IMR-90 (cell line): ENCODE measurements at regions not wholly inside any gene's neighbourhood (a gene's known extent, or its start where the extent isn't known, plus 50 kb on each side); places are given as distances from the start of the nearest gene placed in this dataset.
"Not testable (repeated sequence)": the region's sequence is repeated elsewhere in the genome, so short reads cannot be mapped to it uniquely, and the experiment has no call there.

ENCODE experiments used
- ATAC-seq: fragments of 200-7000 bp; cut with Tn5 transposase; 2 replicates; pipeline ENCODE4 v1.9.1; 2020; ENCODE audit warnings: low read depth, mild to moderate bottlenecking, moderate library complexity
- BruUV-seq: library from RNA; stranded (reverse); fragments of 400-500 nt; replicated peaks from 2 replicates; lab custom pipeline; 2021; lab: Mats Ljungman, UMichigan
- CTCF ChIA-PET: fragments of 300-600 bp; formaldehyde crosslinking; extraction: SDS; loops from one replicate; lab custom pipeline; 2021; ENCODE audit warnings: antibody characterized with exemption; lab: Yijun Ruan, JAX
- POLR2A ChIA-PET: fragments of 300-600 bp; sonication (Branson Sonifier 250); formaldehyde crosslinking; loops from one replicate; lab custom pipeline; 2022; ENCODE audit warnings: antibody characterized with exemption; ENCODE audit not compliant: unreplicated experiment; lab: Charles Lee
- DNase-seq: peaks from one replicate; pipeline ENCODE4 v3.0.0; 2013
- H2AFZ ChIP-seq: replicated peaks from 2 replicates; pipeline ENCODE3; 2013; ENCODE audit warnings: low read length, mild to moderate bottlenecking; ENCODE audit not compliant: poor library complexity
- H2AK5ac ChIP-seq: 2 replicates; pipeline ENCODE4 v1.6.1; 2013; ENCODE audit warnings: low read depth, low read length, inconsistent platforms
- H2AK9ac ChIP-seq: replicated peaks from 2 replicates; pipeline ENCODE3; 2013; ENCODE audit warnings: mild to moderate bottlenecking, low read depth, low read length, moderate library complexity; ENCODE audit not compliant: poor library complexity
- H2BK120ac ChIP-seq: 2 replicates; pipeline ENCODE4 v1.6.1; 2013; ENCODE audit warnings: low read depth, low read length, inconsistent platforms
- H2BK15ac ChIP-seq: 3 replicates; pipeline ENCODE4 v1.6.1; 2013; ENCODE audit warnings: low read depth, low read length, inconsistent platforms
- H2BK20ac ChIP-seq: 2 replicates; pipeline ENCODE4 v1.6.1; 2013; ENCODE audit warnings: low read depth, mild to moderate bottlenecking, inconsistent platforms, low read length, moderate library complexity
- H2BK5ac ChIP-seq: 2 replicates; pipeline ENCODE4 v1.6.1; 2013; ENCODE audit warnings: mild to moderate bottlenecking, low read depth, low read length, inconsistent platforms; ENCODE audit not compliant: poor library complexity, severe bottlenecking
- H3K14ac ChIP-seq: replicated peaks from 2 replicates; pipeline ENCODE4 v1.6.1; 2013; ENCODE audit warnings: low read depth, low read length, inconsistent platforms
- H3K18ac ChIP-seq: 2 replicates; pipeline ENCODE4 v1.6.1; 2013; ENCODE audit warnings: low read depth, low read length, control low read depth
- H3K23ac ChIP-seq: 2 replicates; pipeline ENCODE4 v1.6.1; 2013; ENCODE audit warnings: low read depth, low read length, inconsistent platforms
- H3K27ac ChIP-seq: 2 replicates; pipeline ENCODE4 v1.5.1; 2013; ENCODE audit warnings: mild to moderate bottlenecking, control low read depth, low read length; ENCODE audit not compliant: insufficient read depth
- H3K27me3 ChIP-seq: 2 replicates; pipeline ENCODE4 v1.6.1; 2013; ENCODE audit warnings: low read length; ENCODE audit not compliant: control insufficient read depth, insufficient read depth
- H3K36me3 ChIP-seq: 2 replicates; pipeline ENCODE4 v1.6.1; 2013; ENCODE audit warnings: low read length, mixed read lengths; ENCODE audit not compliant: control insufficient read depth, insufficient read depth
- H3K4ac ChIP-seq: 2 replicates; pipeline ENCODE4 v1.6.1; 2013; ENCODE audit warnings: low read depth, low read length, inconsistent platforms
- H3K4me1 ChIP-seq: 2 replicates; pipeline ENCODE4 v1.6.1; 2013; ENCODE audit warnings: low read length, mixed read lengths; ENCODE audit not compliant: control insufficient read depth, insufficient read depth
- H3K4me2 ChIP-seq: 2 replicates; pipeline ENCODE4 v1.6.1; 2013; ENCODE audit warnings: low read depth, mild to moderate bottlenecking, control low read depth, low read length, moderate library complexity
- H3K4me3 ChIP-seq: 2 replicates; pipeline ENCODE4 v1.5.1; 2013; ENCODE audit warnings: low read depth, mild to moderate bottlenecking, control low read depth, low read length, moderate library complexity; ENCODE audit not compliant: insufficient read depth
- H3K56ac ChIP-seq: 2 replicates; pipeline ENCODE4 v1.6.1; 2013; ENCODE audit warnings: low read length, inconsistent platforms; ENCODE audit not compliant: insufficient read depth; ENCODE audit errors: extremely low read depth
- H3K79me1 ChIP-seq, 2 experiments: 2 replicates each; pipeline ENCODE4 v1.6.1; 2013; ENCODE audit warnings: low read length in 2 of 2, inconsistent platforms in 1 of 2, low read depth in 1 of 2
- H3K9ac ChIP-seq: 2 replicates; pipeline ENCODE4 v1.6.1; 2013; ENCODE audit warnings: low read depth, low read length, control low read depth
- H3K9me1 ChIP-seq: 2 replicates; pipeline ENCODE4 v1.6.1; 2013; ENCODE audit warnings: low read length, inconsistent platforms; ENCODE audit not compliant: insufficient read depth
- H3K9me3 ChIP-seq: 2 replicates; pipeline ENCODE4 v1.6.1; 2013; ENCODE audit warnings: low read length; ENCODE audit not compliant: control insufficient read depth, insufficient read depth
- H4K20me1 ChIP-seq: 2 replicates; pipeline ENCODE4 v1.6.1; 2013; ENCODE audit warnings: low read length, inconsistent platforms; ENCODE audit not compliant: insufficient read depth
- H4K5ac ChIP-seq: 2 replicates; pipeline ENCODE4 v1.6.1; 2013; ENCODE audit warnings: mild to moderate bottlenecking, low read depth, low read length, control low read depth
- H4K8ac ChIP-seq, 2 experiments: 2 replicates each; pipeline ENCODE4 v1.6.1; 2013; ENCODE audit warnings: low read depth in 2 of 2, low read length in 2 of 2, control low read depth in 1 of 2, inconsistent platforms in 1 of 2
- H4K91ac ChIP-seq: 2 replicates; pipeline ENCODE4 v1.6.1; 2013; ENCODE audit warnings: low read depth, low read length, inconsistent platforms; ENCODE audit not compliant: insufficient read depth
- WGBS, 2 experiments: methylation state at CpG; one replicate each; pipeline versions ENCODE4 v1.1.5 to v1.1.7; 2013; ENCODE audit warnings: missing lambda C conversion rate in 2 of 2; ENCODE audit not compliant: insufficient read length in 1 of 2; ENCODE audit errors: extremely low coverage in 2 of 2; 5-methylcytosine and 5-hydroxymethylcytosine counted together
- dilution Hi-C: fragments of 300-500 bp; cut with HindIII; formaldehyde crosslinking; loops from one replicate; pipeline ENCODE4 v1.14.3; 2018; ENCODE audit warnings: low sequenced_read_pairs; ENCODE audit not compliant: unreplicated experiment
- in situ Hi-C: fragments of 300-500 bp; cut with MboI; formaldehyde crosslinking; loops from 3 replicates; pipeline ENCODE4 v1.14.3; 2019; ENCODE audit warnings: low sequenced_read_pairs, inconsistent platforms, mixed read lengths
- intact Hi-C: fragments of 100-400 bp; cut with micrococcal nuclease; formaldehyde crosslinking; loops from 2 replicates; pipeline ENCODE4 v1.10.0; 2022

GRCh38 chr3:197618408-197618807, 62.6 kb upstream of the BDH1 start:
- H2BK5ac ChIP-seq, H3K18ac ChIP-seq, ATAC-seq, H3K56ac ChIP-seq, H4K91ac ChIP-seq, H2AK5ac ChIP-seq, H3K9me3 ChIP-seq, H2BK20ac ChIP-seq, POLR2A ChIA-PET, H4K8ac ChIP-seq, BruUV-seq, H3K79me1 ChIP-seq, H3K14ac ChIP-seq, H2BK120ac ChIP-seq, intact Hi-C loops, H4K20me1 ChIP-seq, H2AK9ac ChIP-seq, H3K23ac ChIP-seq, H3K4me1 ChIP-seq, H3K4me2 ChIP-seq, in situ Hi-C loops, H3K27ac ChIP-seq, H3K27me3 ChIP-seq, H3K9ac ChIP-seq, dilution Hi-C loops, CTCF ChIA-PET, H3K9me1 ChIP-seq, H2AFZ ChIP-seq, H3K4ac ChIP-seq, DNase-seq, H2BK15ac ChIP-seq, H4K5ac ChIP-seq, H3K4me3 ChIP-seq: not testable (repeated sequence)
- no CpG with 5 or more reads among the region's 5 CpGs for whole genome bisulfite sequencing, 2 experiments
- peaks cover 36% of the 10 kb centered on the region for H3K36me3 ChIP-seq
